Liver (tissue), 3 donors: ENCODE measurements at regions not wholly inside any gene's neighbourhood (a gene's known extent, or its start where the extent isn't known, plus 50 kb on each side); places are given as distances from the start of the nearest gene placed in this dataset.

Experiments used
- EGR1 ChIP-seq, 2 donors: IDR thresholded peaks; 2 replicates each; pipeline ENCODE4 v1.6.1; 2016 to 2018; ENCODE audit warnings: antibody characterized with exemption in 2 of 2, low read depth in 2 of 2
- FOXA1 ChIP-seq: IDR thresholded peaks from 2 replicates; pipeline ENCODE4 v1.6.1; 2016; ENCODE audit warnings: antibody characterized with exemption
- GABPA ChIP-seq, 2 donors: IDR thresholded peaks in 1 of 2; conservative IDR thresholded peaks in 1 of 2; 2 replicates each; pipeline ENCODE4 v1.6.1; 2016; ENCODE audit warnings: antibody characterized with exemption in 2 of 2, mild to moderate bottlenecking in 1 of 2, moderate library complexity in 1 of 2
- HNF4G ChIP-seq: IDR thresholded peaks from 2 replicates; pipeline ENCODE4 v1.6.1; 2016; ENCODE audit warnings: antibody characterized with exemption
- JUND ChIP-seq, 2 donors: IDR thresholded peaks; 2 replicates each; pipeline ENCODE4 v1.6.1; 2016; ENCODE audit warnings: antibody characterized with exemption in 2 of 2
- RAD21 ChIP-seq, 2 donors: IDR thresholded peaks; 2 replicates each; pipeline ENCODE4 v1.6.1; 2016; ENCODE audit warnings: antibody characterized with exemption in 2 of 2, mild to moderate bottlenecking in 2 of 2
- RXRA ChIP-seq, 2 donors: IDR thresholded peaks; 2 replicates each; pipeline ENCODE4 v1.6.1; 2017 to 2018; ENCODE audit warnings: antibody characterized with exemption in 2 of 2, mild to moderate bottlenecking in 1 of 2
- TAF1 ChIP-seq: conservative IDR thresholded peaks from 2 replicates; pipeline ENCODE4 v1.6.1; 2016; ENCODE audit warnings: antibody characterized with exemption, mild to moderate bottlenecking
- YY1 ChIP-seq: IDR thresholded peaks from 2 replicates; pipeline ENCODE4 v1.6.1; 2016; ENCODE audit warnings: antibody characterized with exemption, mild to moderate bottlenecking
- TF ChIP-seq, protein P1 (sequence below): fragments of 150-350 bp; IDR thresholded peaks from 2 replicates; pipeline ENCODE4 v1.5.1; 2017; ENCODE audit warnings: improper control_type of control experiment, low read depth, low read length; ENCODE audit not compliant: missing input control
- TF ChIP-seq, protein P2 (sequence below): IDR thresholded peaks from 2 replicates; pipeline ENCODE4 v1.6.1; 2016; ENCODE audit warnings: antibody characterized with exemption
- TF ChIP-seq, protein P3 (sequence below): IDR thresholded peaks from 2 replicates; pipeline ENCODE4 v1.6.1; 2016; ENCODE audit warnings: antibody characterized with exemption
- TF ChIP-seq, protein P4 (sequence below): IDR thresholded peaks from 2 replicates; pipeline ENCODE4 v1.6.1; 2016; ENCODE audit warnings: antibody characterized with exemption
- donor health status: healthy.
- donor health status: healthy.

DNA sequence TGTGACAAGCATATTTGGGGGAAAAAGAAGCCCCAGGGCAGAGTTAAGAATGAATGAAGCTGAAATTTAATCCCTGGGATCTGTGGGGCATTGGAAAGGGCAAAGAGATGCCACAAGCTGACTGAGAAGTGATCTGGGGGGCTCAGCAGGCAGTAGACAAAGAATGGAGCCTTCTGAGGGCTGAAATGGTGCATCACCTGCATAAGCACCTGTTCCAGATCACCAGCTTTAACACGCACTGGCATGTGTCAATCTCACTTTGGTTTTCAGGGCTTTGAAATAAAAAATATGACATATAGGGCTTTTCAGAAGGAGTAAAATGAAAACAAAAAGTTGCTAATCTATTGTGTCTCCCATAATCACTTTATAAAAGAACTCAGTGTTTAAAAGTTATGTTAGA, 210.8 kb upstream of the ARHGEF26 start:
- TF ChIP-seq, protein P1, sequence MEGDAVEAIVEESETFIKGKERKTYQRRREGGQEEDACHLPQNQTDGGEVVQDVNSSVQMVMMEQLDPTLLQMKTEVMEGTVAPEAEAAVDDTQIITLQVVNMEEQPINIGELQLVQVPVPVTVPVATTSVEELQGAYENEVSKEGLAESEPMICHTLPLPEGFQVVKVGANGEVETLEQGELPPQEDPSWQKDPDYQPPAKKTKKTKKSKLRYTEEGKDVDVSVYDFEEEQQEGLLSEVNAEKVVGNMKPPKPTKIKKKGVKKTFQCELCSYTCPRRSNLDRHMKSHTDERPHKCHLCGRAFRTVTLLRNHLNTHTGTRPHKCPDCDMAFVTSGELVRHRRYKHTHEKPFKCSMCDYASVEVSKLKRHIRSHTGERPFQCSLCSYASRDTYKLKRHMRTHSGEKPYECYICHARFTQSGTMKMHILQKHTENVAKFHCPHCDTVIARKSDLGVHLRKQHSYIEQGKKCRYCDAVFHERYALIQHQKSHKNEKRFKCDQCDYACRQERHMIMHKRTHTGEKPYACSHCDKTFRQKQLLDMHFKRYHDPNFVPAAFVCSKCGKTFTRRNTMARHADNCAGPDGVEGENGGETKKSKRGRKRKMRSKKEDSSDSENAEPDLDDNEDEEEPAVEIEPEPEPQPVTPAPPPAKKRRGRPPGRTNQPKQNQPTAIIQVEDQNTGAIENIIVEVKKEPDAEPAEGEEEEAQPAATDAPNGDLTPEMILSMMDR: no peak
- TF ChIP-seq, protein P2, sequence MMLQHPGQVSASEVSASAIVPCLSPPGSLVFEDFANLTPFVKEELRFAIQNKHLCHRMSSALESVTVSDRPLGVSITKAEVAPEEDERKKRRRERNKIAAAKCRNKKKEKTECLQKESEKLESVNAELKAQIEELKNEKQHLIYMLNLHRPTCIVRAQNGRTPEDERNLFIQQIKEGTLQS: no peak
- TF ChIP-seq GABPA (IDR thresholded peaks at IDR 0.05 in 1 of 2, conservative IDR thresholded peaks at IDR 0.05 in 1 of 2): no peak
- TF ChIP-seq YY1: no peak
- TF ChIP-seq JUND (IDR thresholded peaks at IDR 0.05): no peak
- TF ChIP-seq, protein P3, sequence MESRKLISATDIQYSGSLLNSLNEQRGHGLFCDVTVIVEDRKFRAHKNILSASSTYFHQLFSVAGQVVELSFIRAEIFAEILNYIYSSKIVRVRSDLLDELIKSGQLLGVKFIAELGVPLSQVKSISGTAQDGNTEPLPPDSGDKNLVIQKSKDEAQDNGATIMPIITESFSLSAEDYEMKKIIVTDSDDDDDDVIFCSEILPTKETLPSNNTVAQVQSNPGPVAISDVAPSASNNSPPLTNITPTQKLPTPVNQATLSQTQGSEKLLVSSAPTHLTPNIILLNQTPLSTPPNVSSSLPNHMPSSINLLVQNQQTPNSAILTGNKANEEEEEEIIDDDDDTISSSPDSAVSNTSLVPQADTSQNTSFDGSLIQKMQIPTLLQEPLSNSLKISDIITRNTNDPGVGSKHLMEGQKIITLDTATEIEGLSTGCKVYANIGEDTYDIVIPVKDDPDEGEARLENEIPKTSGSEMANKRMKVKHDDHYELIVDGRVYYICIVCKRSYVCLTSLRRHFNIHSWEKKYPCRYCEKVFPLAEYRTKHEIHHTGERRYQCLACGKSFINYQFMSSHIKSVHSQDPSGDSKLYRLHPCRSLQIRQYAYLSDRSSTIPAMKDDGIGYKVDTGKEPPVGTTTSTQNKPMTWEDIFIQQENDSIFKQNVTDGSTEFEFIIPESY: no peak
- no peak for TF ChIP-seq RAD21 (IDR thresholded peaks at IDR 0.05)
- TF ChIP-seq TAF1: no peak
- TF ChIP-seq, protein P4, sequence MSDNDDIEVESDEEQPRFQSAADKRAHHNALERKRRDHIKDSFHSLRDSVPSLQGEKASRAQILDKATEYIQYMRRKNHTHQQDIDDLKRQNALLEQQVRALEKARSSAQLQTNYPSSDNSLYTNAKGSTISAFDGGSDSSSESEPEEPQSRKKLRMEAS: no peak
- no peak for TF ChIP-seq EGR1 (IDR thresholded peaks at IDR 0.05; ENCODE audit: low read depth in 2 of 2)
- no peak for TF ChIP-seq RXRA (IDR thresholded peaks at IDR 0.05)
- no peak for TF ChIP-seq FOXA1
- no peak for TF ChIP-seq HNF4G
